Fibroblast of the aortic adventitia (primary cell): ENCODE measurements at regions not wholly inside any gene's neighbourhood (a gene's known extent, or its start where the extent isn't known, plus 50 kb on each side); places are given as distances from the start of the nearest gene placed in this dataset.

Experiments used
- DNase-seq: peaks from one replicate; pipeline ENCODE4 v3.0.0-alpha.2; 2010; ENCODE audit warnings: low read depth
- H3K4me3 ChIP-seq: 2 replicates; pipeline ENCODE4 v1.5.1; 2011; ENCODE audit warnings: low read depth, mild to moderate bottlenecking, control low read depth, low read length, moderate library complexity
- CTCF ChIP-seq: IDR thresholded peaks from 2 replicates; pipeline ENCODE4 v1.5.1; 2011; ENCODE audit warnings: mild to moderate bottlenecking, low read length, control low read depth, inconsistent platforms; ENCODE audit not compliant: insufficient read depth

DNA sequence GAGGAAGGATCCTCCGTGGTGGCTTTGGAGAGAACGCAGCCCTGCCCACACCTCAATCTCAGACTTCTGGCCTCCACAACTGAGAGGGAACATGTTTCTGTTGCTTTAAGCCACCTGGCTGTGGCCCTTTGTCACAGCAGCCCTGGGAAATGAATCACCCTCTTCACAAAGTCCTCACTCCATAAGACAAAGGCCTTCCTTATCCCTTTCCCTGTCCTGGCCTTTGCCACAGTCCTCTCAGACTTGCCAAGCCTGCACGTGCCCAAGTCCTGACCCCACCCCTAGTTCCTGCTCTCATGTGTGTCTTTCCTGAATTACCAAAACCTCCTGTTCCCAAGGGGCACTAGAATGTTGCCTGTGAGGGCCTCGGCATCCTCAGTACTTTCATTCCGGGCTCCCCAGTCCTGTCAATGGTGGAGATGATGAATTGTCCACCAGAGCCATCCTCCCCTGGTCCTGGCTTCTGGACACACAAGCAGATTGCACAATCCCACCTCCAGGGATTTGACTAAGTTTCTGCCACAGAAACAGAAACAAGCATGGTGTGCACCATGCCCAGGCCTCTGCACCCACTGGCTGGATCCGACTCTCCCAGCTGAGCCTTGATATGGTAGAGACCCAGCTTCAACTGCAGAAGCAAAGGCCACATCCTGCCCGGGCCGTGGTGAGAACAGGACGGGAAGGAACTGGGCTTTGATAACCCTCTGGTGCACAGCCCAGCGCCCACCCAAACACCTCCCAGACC lies 232.6 kb upstream of the PDE10A start:
- DNase-seq = peak; percentile 17
- TF ChIP-seq CTCF = no peak
- H3K4me3 ChIP-seq = no peak overlapping the region

DNA sequence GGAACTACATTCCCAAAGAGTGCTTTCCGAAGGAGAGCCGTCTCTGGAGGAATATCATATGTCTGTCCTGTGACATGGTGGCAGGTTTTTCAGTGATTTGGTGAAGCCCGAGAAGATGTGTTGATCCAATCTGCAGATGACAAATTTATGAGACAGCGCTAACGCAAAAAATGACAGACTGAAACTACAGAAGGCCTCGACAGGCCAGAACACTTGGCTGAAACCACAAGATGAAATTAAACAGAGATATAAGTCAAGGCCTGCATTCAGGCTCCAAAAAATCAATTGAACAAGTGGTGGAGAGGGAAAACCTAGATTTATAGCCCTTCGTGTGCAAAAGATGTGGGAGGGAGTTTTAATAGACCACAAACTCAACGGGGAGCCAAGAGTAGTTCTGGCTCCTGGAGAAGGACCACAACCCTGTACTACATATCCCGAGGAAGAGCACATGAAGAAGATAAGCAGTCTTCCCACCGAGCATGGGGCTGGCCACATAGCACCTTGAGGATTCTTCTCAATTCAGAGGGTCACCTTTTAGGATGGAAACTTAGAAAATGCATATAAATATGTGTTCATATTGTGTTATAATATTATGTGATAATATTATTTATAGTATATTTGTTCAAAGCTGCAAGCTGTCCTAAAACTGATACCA lies 231.3 kb upstream of the PDE10A start:
- TF ChIP-seq CTCF = no peak
- DNase-seq = no peak
- no peak overlapping the region for H3K4me3 ChIP-seq

DNA sequence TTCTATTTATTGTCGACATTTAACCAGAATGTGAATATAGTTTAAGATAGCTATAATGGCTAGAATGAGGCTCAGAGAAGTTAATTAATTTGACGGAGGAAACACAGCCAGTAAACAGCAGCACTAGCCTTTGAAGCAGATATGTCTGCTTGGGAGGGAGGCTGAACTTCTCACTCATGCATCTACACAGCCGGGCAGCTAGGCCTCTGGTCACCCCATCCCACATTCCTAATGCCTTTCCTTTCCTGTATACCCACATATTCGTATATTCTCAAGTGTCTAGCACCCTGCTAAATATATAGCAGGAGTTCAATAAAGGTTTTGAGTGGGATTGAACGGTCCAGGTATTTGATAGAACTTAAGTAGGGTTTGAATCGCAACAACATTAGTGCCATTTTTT lies 230.4 kb upstream of the PDE10A start:
- TF ChIP-seq CTCF = no peak
- no peak overlapping the region for H3K4me3 ChIP-seq
- DNase-seq = no peak

GRCh38 chr6:165891320-165891719 lies 228.3 kb upstream of the PDE10A start:
- no peak overlapping the region for H3K4me3 ChIP-seq
- DNase-seq = no peak
- no peak for TF ChIP-seq CTCF

DNA sequence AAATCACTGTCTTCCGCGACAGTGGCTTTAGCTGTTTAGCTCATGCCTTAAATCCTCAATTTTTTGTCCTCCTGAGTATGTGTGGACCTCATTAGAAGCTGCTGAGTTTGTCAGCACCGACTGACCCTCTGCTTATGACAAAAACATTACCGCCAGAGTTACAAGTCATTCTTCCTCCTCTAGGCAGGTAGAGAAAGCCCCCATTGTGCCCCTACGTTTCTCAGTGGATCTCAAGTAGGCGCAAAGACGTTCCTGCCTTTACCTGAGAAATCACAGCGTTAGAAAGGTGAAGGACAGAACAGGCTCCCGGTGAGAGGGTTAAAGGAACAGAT lies 227.3 kb upstream of the PDE10A start:
- no peak for DNase-seq
- no peak overlapping the region for H3K4me3 ChIP-seq
- no peak for TF ChIP-seq CTCF

GRCh38 chr6:165889636-165890403 lies 226.8 kb upstream of the PDE10A start:
- DNase-seq = peak; percentile 60
- peak; percentile 76 for TF ChIP-seq CTCF
- no peak overlapping the region for H3K4me3 ChIP-seq
